ENCODE measurements at regions not wholly inside any gene's neighbourhood (a gene's known extent, or its start where the extent isn't known, plus 50 kb on each side); places are given as distances from the start of the nearest gene placed in this dataset.
"Not testable (repeated sequence)": the region's sequence is repeated elsewhere in the genome, so short reads cannot be mapped to it uniquely, and the experiment has no call there.

DNA sequence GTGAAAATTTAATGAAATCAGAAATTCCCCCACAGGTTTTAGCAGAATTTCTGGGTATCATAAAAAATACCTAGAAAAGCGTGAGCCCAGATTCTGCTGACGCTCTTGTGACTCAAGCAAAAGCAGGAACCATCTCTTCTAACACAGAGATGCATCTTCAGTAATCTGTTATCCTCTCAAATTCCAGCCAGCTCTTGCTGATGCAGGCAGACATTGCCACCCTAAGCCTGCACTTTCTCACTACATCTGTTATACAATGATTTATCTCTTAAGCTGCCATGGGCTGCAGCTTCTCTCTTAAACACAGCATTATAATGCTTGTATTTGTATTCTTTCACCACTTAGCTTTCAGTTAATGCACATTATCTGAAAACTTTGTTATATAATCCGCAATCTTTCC lies 113.0 kb upstream of the RGS1 start:
- Histone ChIP-seq H3K4me3 (no peak overlapping the region), H3K27ac (no peak overlapping the region), H3K9me3 (ENCODE audit: low read depth) (no peaks in the 10 kb centered on the region), H3K36me3 (no peaks in the 10 kb centered on the region), H3K4me1 (ENCODE audit: low read depth) (no peaks in the 10 kb centered on the region), H3K27me3 (no peaks in the 10 kb centered on the region)
- no peak for DNase-seq (ENCODE audit: low read depth in 1 of 2, low spot score in 1 of 2)
- TF ChIP-seq, protein P1, sequence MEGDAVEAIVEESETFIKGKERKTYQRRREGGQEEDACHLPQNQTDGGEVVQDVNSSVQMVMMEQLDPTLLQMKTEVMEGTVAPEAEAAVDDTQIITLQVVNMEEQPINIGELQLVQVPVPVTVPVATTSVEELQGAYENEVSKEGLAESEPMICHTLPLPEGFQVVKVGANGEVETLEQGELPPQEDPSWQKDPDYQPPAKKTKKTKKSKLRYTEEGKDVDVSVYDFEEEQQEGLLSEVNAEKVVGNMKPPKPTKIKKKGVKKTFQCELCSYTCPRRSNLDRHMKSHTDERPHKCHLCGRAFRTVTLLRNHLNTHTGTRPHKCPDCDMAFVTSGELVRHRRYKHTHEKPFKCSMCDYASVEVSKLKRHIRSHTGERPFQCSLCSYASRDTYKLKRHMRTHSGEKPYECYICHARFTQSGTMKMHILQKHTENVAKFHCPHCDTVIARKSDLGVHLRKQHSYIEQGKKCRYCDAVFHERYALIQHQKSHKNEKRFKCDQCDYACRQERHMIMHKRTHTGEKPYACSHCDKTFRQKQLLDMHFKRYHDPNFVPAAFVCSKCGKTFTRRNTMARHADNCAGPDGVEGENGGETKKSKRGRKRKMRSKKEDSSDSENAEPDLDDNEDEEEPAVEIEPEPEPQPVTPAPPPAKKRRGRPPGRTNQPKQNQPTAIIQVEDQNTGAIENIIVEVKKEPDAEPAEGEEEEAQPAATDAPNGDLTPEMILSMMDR (IDR thresholded peaks at IDR 0.05; ENCODE audit: low read depth, low read length), result no peak

GRCh38 chr1:192463661-192464060 lies 111.9 kb upstream of the RGS1 start:
- no peaks in the 10 kb centered on the region for H3K9me3 ChIP-seq (ENCODE audit: low read depth)
- TF ChIP-seq, protein P1 (IDR thresholded peaks at IDR 0.05; ENCODE audit: low read depth, low read length), result no peak
- H3K36me3 ChIP-seq, result no peaks in the 10 kb centered on the region
- H3K4me3 ChIP-seq, result no peak overlapping the region
- no peaks in the 10 kb centered on the region for H3K4me1 ChIP-seq (ENCODE audit: low read depth)
- no peaks in the 10 kb centered on the region for H3K27me3 ChIP-seq
- no peak overlapping the region for H3K27ac ChIP-seq
- DNase-seq (ENCODE audit: low read depth in 1 of 2, low spot score in 1 of 2), result no peak

- not testable (repeated sequence) for H3K27ac ChIP-seq; DNase-seq (ENCODE audit: low read depth in 1 of 2, low spot score in 1 of 2); H3K27me3 ChIP-seq; H3K36me3 ChIP-seq; H3K9me3 ChIP-seq (ENCODE audit: low read depth); H3K4me3 ChIP-seq; H3K4me1 ChIP-seq (ENCODE audit: low read depth)
These were observed 110.4 kb upstream of the RGS1 start for GRCh38 chr1:192465221-192465620.

DNA sequence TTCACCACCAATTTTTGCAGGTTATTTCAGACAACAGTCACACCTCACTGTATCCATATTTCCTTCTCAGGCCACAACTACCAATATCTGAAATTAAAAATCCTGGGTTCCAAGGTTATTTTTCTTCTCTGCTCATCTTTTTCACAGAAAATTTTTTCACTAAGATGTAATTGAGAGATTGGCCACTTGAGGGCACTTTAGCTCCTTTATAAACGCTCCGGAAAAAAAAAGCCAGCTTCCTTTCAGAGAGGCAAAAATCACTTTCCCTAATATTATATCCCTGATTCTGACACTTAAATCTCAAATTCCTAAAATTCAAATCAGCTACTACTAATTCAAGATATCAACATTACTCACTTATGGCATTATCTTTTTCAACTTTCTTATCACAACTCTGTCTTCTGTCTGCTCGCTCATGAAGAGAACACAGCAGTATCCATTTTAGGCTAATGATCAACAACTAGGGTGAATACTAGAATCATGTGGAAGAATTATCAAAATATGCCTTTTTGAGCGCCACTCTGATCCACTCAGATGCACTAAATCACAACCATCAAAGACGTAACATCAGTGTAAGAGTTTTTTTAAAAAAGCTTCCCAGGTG lies 101.4 kb upstream of the RGS1 start:
- Histone ChIP-seq H3K9me3 (ENCODE audit: low read depth) (no peaks in the 10 kb centered on the region), H3K4me3 (no peak overlapping the region), H3K27ac (no peak overlapping the region), H3K4me1 (ENCODE audit: low read depth) (no peaks in the 10 kb centered on the region), H3K27me3 (no peaks in the 10 kb centered on the region), H3K36me3 (no peaks in the 10 kb centered on the region)
- peak; percentile 53 to 66 for DNase-seq (ENCODE audit: low read depth in 1 of 2, low spot score in 1 of 2)
- TF ChIP-seq, protein P1 (IDR thresholded peaks at IDR 0.05; ENCODE audit: low read depth, low read length), result peak; percentile 52

GRCh38 chr1:192475329-192475728 lies 100.2 kb upstream of the RGS1 start:
- TF ChIP-seq, protein P1 (IDR thresholded peaks at IDR 0.05; ENCODE audit: low read depth, low read length), result no peak
- Histone ChIP-seq H3K36me3 (no peaks in the 10 kb centered on the region), H3K4me3 (no peak overlapping the region)

GRCh38 chr1:192475970-192476369 lies 99.6 kb upstream of the RGS1 start:
- no peak overlapping the region for H3K27ac ChIP-seq
- no peaks in the 10 kb centered on the region for H3K36me3 ChIP-seq
- TF ChIP-seq, protein P1 (IDR thresholded peaks at IDR 0.05; ENCODE audit: low read depth, low read length), result no peak
- no peak for DNase-seq (ENCODE audit: low read depth in 1 of 2, low spot score in 1 of 2)
- no peaks in the 10 kb centered on the region for H3K9me3 ChIP-seq (ENCODE audit: low read depth)
- no peaks in the 10 kb centered on the region for H3K4me1 ChIP-seq (ENCODE audit: low read depth)
- no peak overlapping the region for H3K4me3 ChIP-seq
- H3K27me3 ChIP-seq, result no peaks in the 10 kb centered on the region

More at GRCh38 chr1:192475329-192475728, 100.2 kb upstream of the RGS1 start:
- Histone ChIP-seq H3K27me3 (no peaks in the 10 kb centered on the region), H3K4me1 (ENCODE audit: low read depth) (no peaks in the 10 kb centered on the region), H3K9me3 (ENCODE audit: low read depth) (no peaks in the 10 kb centered on the region), H3K27ac (no peak overlapping the region)
- no peak for DNase-seq (ENCODE audit: low read depth in 1 of 2, low spot score in 1 of 2)

Measured in cardiac muscle cell (in vitro differentiated cells and primary cell).